ENCODE measurements at regions not wholly inside any gene's neighbourhood (a gene's known extent, or its start where the extent isn't known, plus 50 kb on each side); places are given as distances from the start of the nearest gene placed in this dataset.

- no peak for TF ChIP-seq CTCF (IDR thresholded peaks at IDR 0.05; ENCODE audit: control insufficient read depth, insufficient read depth, low read depth, low read length, missing control alignments)
- DNase-seq (ENCODE audit: low read depth) = no peak
- H3K4me3 ChIP-seq (ENCODE audit: control insufficient read depth, low read depth, low read length) = no peak overlapping the region
These were observed 967.3 kb upstream of the ADGRB3 start for GRCh38 chr6:67667637-67668422.

GRCh38 chr6:67666177-67666964, 968.7 kb upstream of the ADGRB3 start:
- DNase-seq (ENCODE audit: low read depth) = no peak
- no peak overlapping the region for H3K4me3 ChIP-seq (ENCODE audit: control insufficient read depth, low read depth, low read length)
- no peak for TF ChIP-seq CTCF (IDR thresholded peaks at IDR 0.05; ENCODE audit: control insufficient read depth, insufficient read depth, low read depth, low read length, missing control alignments)

GRCh38 chr6:67664942-67665341, 970.1 kb upstream of the ADGRB3 start:
- no peak overlapping the region for H3K4me3 ChIP-seq (ENCODE audit: control insufficient read depth, low read depth, low read length)
- DNase-seq (ENCODE audit: low read depth) = no peak
- TF ChIP-seq CTCF (IDR thresholded peaks at IDR 0.05; ENCODE audit: control insufficient read depth, insufficient read depth, low read depth, low read length, missing control alignments) = no peak

GRCh38 chr6:67663105-67663895, 971.8 kb upstream of the ADGRB3 start:
- H3K4me3 ChIP-seq (ENCODE audit: control insufficient read depth, low read depth, low read length) = no peak overlapping the region
- TF ChIP-seq CTCF (IDR thresholded peaks at IDR 0.05; ENCODE audit: control insufficient read depth, insufficient read depth, low read depth, low read length, missing control alignments) = no peak
- DNase-seq (ENCODE audit: low read depth) = no peak

- TF ChIP-seq CTCF (IDR thresholded peaks at IDR 0.05; ENCODE audit: control insufficient read depth, insufficient read depth, low read depth, low read length, missing control alignments) = no peak
- H3K4me3 ChIP-seq (ENCODE audit: control insufficient read depth, low read depth, low read length) = no peak overlapping the region
- no peak for DNase-seq (ENCODE audit: low read depth)
These were observed 981.5 kb upstream of the ADGRB3 start for GRCh38 chr6:67653561-67653960.

- TF ChIP-seq CTCF (IDR thresholded peaks at IDR 0.05; ENCODE audit: control insufficient read depth, insufficient read depth, low read depth, low read length, missing control alignments) = no peak
- H3K4me3 ChIP-seq (ENCODE audit: control insufficient read depth, low read depth, low read length) = no peak overlapping the region
- DNase-seq (ENCODE audit: low read depth) = no peak
These were observed 988.5 kb upstream of the ADGRB3 start for GRCh38 chr6:67646550-67646949.

All from AG09309 (cell line).